ENCODE measurements at regions not wholly inside any gene's neighbourhood (a gene's known extent, or its start where the extent isn't known, plus 50 kb on each side); places are given as distances from the start of the nearest gene placed in this dataset.

DNA sequence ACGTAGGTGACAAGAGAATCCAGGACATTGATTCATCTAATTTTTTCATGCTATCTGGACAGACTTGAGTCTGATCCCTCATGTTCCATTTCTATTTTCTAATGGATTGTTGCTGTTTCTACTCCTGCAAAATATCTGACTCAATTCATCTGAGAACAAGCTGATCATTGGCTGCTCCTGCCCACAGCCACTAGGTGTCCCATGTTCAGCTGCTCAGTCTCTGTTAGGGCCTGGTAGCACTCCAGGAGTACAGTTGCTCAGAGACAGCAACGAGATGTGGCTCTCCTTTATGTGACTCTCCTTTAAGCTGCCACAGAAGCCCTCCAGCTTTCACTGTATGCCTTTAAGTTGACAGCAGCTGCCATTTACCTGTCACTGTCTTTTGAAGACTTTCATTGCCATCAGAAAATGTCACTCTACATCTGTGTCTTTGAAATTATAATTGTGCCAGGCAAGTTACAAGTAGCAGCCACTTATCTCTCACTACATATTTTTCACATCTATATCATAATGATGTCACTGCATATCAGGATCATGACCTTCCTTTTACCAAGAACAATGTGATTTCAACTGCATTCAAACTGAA, 1944.2 kb upstream of the NUDT12 start:
- no TSS peak for BruUV-seq (replicated peaks)
- ChIA-PET CTCF (no interaction called here), POLR2A (ENCODE audit: low non-redundant PET) (no interaction called here)
- no peak for TF ChIP-seq EZH2 (IDR thresholded peaks at IDR 0.05; ENCODE audit: borderline replicate concordance, low read depth, low read length, poor library complexity, severe bottlenecking)
- TF ChIP-seq, protein P1, sequence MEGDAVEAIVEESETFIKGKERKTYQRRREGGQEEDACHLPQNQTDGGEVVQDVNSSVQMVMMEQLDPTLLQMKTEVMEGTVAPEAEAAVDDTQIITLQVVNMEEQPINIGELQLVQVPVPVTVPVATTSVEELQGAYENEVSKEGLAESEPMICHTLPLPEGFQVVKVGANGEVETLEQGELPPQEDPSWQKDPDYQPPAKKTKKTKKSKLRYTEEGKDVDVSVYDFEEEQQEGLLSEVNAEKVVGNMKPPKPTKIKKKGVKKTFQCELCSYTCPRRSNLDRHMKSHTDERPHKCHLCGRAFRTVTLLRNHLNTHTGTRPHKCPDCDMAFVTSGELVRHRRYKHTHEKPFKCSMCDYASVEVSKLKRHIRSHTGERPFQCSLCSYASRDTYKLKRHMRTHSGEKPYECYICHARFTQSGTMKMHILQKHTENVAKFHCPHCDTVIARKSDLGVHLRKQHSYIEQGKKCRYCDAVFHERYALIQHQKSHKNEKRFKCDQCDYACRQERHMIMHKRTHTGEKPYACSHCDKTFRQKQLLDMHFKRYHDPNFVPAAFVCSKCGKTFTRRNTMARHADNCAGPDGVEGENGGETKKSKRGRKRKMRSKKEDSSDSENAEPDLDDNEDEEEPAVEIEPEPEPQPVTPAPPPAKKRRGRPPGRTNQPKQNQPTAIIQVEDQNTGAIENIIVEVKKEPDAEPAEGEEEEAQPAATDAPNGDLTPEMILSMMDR (conservative IDR thresholded peaks at IDR 0.05; ENCODE audit: low read depth, low read length), result peak; percentile 62
- peak; percentile 48 for DNase-seq (ENCODE audit: low spot score)
- H3K9me3 ChIP-seq (ENCODE audit: low read depth, low read length, poor library complexity, severe bottlenecking), result no peaks in the 10 kb centered on the region
- no peaks in the 10 kb centered on the region for H3K4me1 ChIP-seq (ENCODE audit: insufficient read depth, low read length, poor library complexity, severe bottlenecking)
- H3K4me3 ChIP-seq (ENCODE audit: low read depth, low read length, poor library complexity, severe bottlenecking), result no peak overlapping the region
- no peak overlapping the region for H3K27ac ChIP-seq (ENCODE audit: low read depth, low read length, poor library complexity, severe bottlenecking)
- no peaks in the 10 kb centered on the region for H3K36me3 ChIP-seq (ENCODE audit: insufficient read depth, low read length, poor library complexity, severe bottlenecking)
- intact Hi-C loops (cut with micrococcal nuclease; ENCODE audit: unreplicated experiment), result no loop called here
- no peaks in the 10 kb centered on the region for H3K27me3 ChIP-seq (replicated peaks; ENCODE audit: insufficient read depth, low read depth, low read length, poor library complexity)

DNA sequence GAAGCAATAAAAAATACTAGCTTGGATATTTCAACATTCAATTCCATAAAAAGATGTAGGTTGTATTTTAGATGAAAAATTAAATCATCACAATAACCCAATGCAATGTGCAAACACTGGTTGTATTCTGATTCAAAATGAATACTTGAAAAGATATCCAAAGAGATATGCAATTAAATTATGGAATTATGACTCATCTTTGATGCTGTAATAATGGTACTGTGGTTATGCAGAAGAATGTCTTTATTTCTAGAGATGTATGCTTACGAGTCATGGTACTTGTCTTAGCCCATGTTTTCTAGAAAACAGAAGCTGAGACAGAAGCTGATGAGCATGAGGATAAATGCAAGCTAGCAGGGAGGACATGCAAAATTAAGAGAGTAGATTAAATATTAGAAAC, 1941.4 kb upstream of the NUDT12 start:
- intact Hi-C loops (cut with micrococcal nuclease; ENCODE audit: unreplicated experiment), result no loop called here
- Histone ChIP-seq H3K4me3 (ENCODE audit: low read depth, low read length, poor library complexity, severe bottlenecking) (no peak overlapping the region), H3K36me3 (ENCODE audit: insufficient read depth, low read length, poor library complexity, severe bottlenecking) (no peaks in the 10 kb centered on the region), H3K9me3 (ENCODE audit: low read depth, low read length, poor library complexity, severe bottlenecking) (no peaks in the 10 kb centered on the region), H3K27me3 (replicated peaks; ENCODE audit: insufficient read depth, low read depth, low read length, poor library complexity) (no peaks in the 10 kb centered on the region), H3K27ac (ENCODE audit: low read depth, low read length, poor library complexity, severe bottlenecking) (no peak overlapping the region), H3K4me1 (ENCODE audit: insufficient read depth, low read length, poor library complexity, severe bottlenecking) (no peaks in the 10 kb centered on the region)
- POLR2A ChIA-PET (ENCODE audit: low non-redundant PET), result no interaction called here
- TF ChIP-seq, protein P1 (conservative IDR thresholded peaks at IDR 0.05; ENCODE audit: low read depth, low read length), result no peak
- TF ChIP-seq EZH2 (IDR thresholded peaks at IDR 0.05; ENCODE audit: borderline replicate concordance, low read depth, low read length, poor library complexity, severe bottlenecking), result no peak
- DNase-seq (ENCODE audit: low spot score), result no peak
- CTCF ChIA-PET, result no interaction called here
- BruUV-seq (replicated peaks), result no TSS peak

DNA sequence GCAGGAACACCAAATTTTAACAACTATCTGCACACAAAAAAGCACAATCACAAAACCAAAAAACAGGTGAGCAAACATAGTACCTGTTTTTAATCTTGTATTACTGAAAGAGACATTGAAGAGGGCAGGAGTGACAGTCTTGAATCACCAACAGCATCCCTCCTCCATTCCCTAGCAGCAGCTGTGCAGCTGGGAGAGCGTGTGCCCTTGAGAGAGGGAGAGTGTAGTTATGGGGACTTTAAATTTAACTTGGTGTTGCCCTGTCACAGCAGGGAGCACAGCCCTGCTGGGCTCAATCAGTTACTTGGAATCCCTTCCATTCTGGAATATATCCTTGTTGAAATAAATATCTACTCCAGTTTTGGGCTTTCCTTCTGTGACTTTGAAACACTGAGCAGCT, 1938.7 kb upstream of the NUDT12 start:
- Histone ChIP-seq H3K36me3 (ENCODE audit: insufficient read depth, low read length, poor library complexity, severe bottlenecking) (no peaks in the 10 kb centered on the region), H3K27ac (ENCODE audit: low read depth, low read length, poor library complexity, severe bottlenecking) (no peak overlapping the region), H3K4me3 (ENCODE audit: low read depth, low read length, poor library complexity, severe bottlenecking) (no peak overlapping the region), H3K27me3 (replicated peaks; ENCODE audit: insufficient read depth, low read depth, low read length, poor library complexity) (no peaks in the 10 kb centered on the region), H3K9me3 (ENCODE audit: low read depth, low read length, poor library complexity, severe bottlenecking) (no peaks in the 10 kb centered on the region), H3K4me1 (ENCODE audit: insufficient read depth, low read length, poor library complexity, severe bottlenecking) (no peaks in the 10 kb centered on the region)
- TF ChIP-seq EZH2 (IDR thresholded peaks at IDR 0.05; ENCODE audit: borderline replicate concordance, low read depth, low read length, poor library complexity, severe bottlenecking), result no peak
- TF ChIP-seq, protein P1 (conservative IDR thresholded peaks at IDR 0.05; ENCODE audit: low read depth, low read length), result no peak
- ChIA-PET CTCF (no interaction called here), POLR2A (ENCODE audit: low non-redundant PET) (no interaction called here)
- no TSS peak for BruUV-seq (replicated peaks)
- intact Hi-C loops (cut with micrococcal nuclease; ENCODE audit: unreplicated experiment), result no loop called here
- peak; percentile 1 for DNase-seq (ENCODE audit: low spot score)

Measured in A673 (cell line).